RCC 7860 (cell line): ENCODE measurements at regions not wholly inside any gene's neighbourhood (a gene's known extent, or its start where the extent isn't known, plus 50 kb on each side); places are given as distances from the start of the nearest gene placed in this dataset.
A peak's percentile ranks its signal among the peaks of the same experiment; 100 is the strongest.
"Not testable (repeated sequence)": the region's sequence is repeated elsewhere in the genome, so short reads cannot be mapped to it uniquely, and the experiment has no call there.

Source experiments
- DNase-seq: peaks from one replicate; pipeline ENCODE4 v3.0.0-alpha.2; 2015; ENCODE audit warnings: low spot score
- FAIRE-seq: peaks from 2 replicates; lab custom pipeline; 2012; peaks lifted over from hg19 to GRCh38; lab: Jason Lieb, UNC

DNA sequence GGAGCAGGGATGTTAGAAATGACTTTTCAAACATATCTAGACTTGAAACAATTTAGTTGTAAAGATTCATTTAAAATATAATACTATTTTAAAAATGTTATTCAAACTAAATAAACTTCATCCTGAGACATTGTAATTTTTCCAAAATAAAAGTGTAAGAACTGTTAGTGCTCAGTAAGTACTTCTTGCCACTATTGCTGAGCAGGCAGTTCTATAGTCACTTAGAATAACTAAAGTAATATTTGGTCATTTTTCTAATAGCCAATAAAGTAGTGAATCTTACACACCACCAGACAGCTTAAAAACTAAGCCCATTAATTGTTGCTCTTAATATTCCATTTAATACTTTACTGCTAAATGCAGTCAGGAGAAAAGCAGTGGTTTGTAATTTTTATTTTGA lies 1120.0 kb upstream of the CDH10 start:
- DNase-seq (no peak), FAIRE-seq (no peak)

DNA sequence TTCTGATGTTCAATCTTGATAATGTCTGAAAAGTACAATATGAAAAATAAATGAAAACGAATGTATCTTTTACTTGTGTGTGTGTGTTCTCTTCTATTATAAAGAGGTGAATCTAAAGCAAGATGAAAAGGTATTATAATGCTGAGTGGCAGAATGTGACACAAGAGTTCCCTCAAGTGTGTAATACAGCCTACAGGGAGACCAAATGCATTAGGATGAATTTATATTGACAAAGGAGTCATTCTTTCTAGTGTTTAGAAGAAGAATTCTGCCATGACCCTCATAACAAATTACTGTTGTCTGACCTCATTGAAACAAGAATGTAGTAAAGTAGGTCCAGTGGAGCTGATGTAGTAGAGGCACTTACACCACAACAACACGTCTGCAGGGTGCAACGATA lies 1119.0 kb upstream of the CDH10 start:
- FAIRE-seq = no peak
- DNase-seq = no peak

DNA sequence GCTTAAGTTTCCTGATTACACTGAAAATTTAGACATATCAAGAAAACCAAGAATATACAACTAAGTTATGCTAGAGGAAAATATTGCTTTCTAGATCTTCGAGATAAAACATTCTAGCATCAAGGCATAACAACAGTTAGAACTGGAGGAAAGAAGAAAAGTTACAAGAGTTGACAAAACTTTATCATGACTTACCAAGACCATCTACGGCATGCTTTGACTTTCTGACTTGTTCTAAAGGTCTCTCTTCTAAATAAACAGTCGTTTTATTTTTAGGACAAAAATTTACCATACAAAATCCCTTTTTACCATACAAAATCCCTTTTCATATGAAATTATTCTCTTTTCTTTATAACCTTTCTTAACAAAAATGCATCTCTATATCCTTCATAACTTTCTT lies 1110.1 kb upstream of the CDH10 start:
- no peak for FAIRE-seq

DNA sequence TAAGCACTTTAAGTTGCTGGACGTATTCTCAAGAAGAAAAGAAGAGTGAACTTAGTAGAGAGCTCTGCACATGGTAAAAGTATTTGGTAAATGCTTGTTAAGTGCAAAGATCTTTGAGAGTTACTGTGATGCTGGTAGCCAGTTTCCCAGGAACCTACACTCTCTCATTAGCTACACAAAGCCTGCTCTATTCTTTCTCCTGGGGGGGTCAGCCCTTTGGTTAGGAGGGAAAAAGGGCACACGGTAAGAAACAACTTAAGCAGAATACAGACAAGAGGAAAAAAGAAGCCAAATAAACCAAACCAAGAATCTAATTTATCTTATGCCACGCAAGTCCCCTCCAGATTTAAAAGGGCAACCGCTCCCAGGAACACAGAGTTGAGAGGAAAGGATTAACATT lies 1100.1 kb upstream of the CDH10 start:
- DNase-seq (no peak), FAIRE-seq (no peak)

More for the DNA sequence above, 1110.1 kb upstream of the CDH10 start:
- DNase-seq = peak; percentile 20

DNA sequence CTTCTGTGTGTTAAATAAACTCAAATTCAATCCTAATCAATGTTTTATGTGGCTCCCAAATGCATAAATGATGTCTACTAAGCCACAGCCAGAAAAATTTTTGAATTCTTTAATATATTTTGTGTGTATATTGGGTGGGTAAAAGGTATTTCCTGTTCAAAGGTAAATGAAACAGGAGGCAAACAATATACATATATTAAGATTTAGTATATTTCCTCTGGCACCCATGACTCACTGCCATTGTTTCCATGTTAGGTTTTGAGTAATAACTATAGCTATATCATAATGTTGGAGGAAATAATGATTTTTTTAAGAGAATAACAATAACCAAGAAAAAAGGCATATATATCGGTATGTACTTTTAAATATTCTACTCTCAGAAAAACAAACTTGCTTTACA lies 1071.9 kb upstream of the CDH10 start:
- FAIRE-seq (no peak), DNase-seq (no peak)

DNA sequence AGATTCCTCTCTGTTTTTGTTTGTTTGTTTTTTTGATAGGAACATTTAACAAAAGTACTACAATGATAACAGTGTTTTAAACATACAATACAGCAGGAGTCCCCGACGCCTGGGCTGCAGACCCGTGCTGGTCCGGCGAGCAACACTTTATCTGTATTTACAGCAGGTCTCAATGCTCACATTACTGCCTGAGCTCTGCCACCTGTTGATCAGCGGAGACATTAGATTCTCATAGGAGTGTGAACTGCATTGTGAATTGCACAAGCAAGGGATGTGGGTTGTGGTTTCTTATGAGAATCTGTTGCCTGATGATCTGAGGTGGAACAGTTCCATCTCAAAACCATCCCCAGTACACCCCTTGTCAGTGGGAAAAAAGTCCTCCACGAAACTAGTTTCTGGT lies 1068.5 kb upstream of the CDH10 start:
- DNase-seq = no peak
- FAIRE-seq = no peak

DNA sequence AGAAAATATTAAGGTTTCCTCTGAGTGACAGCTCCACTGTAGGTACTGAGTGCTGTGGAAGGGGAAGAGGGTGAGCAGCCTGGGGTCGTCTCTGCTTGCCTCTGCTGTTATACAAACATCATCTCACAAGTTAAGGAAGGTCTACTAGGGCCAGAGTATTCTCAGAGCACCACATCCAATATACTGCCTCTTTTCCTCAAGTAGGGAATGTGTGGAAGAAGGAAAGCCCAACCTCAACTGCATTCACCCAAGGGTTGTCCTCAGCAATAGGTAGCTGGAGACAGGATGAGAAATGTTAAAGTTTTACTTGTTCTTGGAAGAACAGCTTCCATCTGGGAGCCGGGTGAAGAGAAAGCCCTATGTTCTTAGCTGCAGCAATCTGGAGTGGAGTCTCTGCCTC lies 1062.3 kb upstream of the CDH10 start:
- FAIRE-seq (no peak), DNase-seq (no peak)

DNA sequence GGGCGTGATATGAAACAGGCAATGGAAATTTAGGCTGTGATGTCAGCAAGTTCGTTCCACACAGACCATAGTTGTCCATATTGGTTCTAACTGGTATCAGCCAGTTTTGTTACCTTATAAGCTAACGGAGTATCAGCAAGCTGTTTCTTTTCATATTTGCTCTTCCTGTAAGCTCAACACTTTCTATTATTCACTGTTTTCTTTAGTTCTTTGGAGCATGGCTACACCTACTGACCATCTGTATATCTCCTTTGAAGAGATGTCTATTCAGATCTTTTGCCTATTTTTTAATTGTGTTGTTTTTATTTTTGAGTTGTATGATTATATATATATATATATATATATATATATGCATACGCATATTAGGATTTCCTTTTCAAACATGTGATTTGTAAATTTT lies 1057.2 kb upstream of the CDH10 start:
- DNase-seq = no peak
- FAIRE-seq = no peak

DNA sequence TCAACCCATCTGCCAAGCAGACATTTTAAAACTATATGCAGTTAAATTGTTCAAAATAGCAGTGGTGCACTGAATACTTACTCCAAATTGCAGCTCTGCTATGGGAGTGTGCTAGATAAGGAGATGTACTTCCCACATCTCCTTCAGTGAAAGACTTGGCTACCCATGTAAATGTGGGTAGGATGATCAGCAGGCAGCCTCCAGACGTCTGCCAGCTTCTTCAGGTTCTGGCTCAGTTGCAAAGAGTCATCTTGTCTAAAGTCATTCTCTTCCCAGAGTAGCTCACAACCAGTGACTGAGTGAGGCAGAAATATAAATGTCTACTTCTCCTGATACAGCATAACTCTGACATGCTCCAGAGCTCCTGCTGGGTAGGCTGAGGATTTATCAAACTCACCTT lies 1050.0 kb upstream of the CDH10 start:
- DNase-seq (no peak), FAIRE-seq (no peak)

DNA sequence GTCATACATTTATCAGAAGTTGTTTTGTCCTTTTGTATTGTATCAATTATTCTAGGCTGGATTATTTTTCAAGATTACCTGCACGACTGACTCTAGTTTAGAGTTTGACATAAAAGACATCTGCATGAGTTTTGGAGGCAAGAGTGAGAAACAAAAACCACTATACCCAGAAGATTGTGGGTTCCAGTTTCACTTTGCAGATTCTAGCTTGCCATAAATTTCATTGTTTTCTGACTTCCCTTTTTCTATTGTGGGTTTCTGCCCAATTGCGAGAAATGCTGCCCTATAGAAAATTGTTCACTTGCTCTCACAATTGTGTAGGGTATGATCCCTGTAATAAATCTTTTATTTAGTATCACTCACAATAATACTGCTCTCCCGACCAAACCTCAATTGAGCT lies 1043.4 kb upstream of the CDH10 start:
- DNase-seq = no peak
- FAIRE-seq = no peak

DNA sequence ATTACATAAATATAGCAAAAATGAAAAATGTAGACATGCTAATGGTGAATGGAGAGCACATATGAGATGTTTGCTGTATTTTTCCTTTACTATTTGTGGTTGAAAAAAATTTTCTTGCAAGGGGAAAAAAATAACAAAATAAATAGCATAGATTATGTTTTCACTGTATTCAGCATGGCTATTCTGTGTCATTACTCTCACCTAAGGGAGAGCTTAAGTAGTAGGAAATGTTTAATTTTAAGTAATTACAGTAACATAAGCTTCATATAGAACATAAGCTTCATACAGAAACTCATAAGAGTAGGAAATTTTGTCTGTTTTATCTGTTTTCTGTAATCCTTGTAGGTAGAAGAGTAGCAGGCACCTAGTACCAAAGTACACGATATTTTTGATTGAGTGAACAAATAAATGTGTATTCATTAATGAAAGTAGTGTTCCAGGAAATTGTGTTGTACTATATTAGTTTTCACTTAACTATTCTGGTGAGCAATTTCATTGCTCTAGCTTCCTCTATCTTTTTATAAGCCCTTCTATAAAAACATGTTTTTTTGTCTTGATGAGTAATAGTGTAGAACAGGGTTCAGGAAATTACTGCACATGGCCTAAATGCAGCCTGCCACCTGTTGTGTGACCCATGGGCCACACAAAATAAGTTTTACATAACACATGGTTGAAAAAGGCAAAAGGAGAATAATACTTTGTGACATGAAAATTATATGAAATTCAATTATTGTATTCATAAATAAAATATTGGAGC lies 1025.0 kb upstream of the CDH10 start:
- FAIRE-seq = no peak
- DNase-seq = no peak

DNA sequence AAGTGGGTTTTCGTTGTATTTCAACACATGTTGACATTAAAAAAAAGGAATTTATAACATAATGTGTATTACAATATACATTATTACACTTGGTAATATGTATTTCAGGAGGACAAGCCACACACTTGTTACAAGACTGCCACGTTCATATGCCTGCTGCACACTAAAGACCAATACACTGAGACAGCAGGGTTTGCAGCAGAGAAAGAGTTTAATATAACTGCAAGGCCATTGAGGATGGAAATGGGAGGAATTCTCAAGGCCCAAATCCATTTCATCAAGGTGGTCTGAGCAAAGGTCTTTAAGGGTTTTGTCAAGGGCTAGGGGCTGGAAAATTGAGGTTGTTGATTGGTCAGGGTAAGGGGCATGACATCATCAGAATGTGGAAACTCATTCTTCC lies 1017.8 kb upstream of the CDH10 start:
- no peak for FAIRE-seq
- no peak for DNase-seq

DNA sequence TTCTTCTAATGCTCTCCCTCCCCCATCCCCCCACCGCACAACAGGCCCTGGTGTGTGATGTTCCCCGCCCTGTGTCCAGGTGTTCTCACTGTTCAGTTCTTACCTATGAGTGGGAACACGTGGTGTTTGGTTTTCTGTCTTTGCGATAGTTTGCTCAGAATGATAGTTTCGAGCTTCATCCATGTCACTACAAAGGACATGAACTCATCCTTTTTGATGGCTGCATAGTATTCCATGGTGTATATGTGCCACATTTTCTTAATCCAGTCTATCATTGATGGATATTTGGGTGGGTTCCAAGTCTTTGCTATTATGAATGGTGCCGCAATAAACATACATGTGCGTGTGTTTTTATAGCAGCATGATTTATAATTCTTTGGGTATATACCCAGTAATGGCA lies 1005.5 kb upstream of the CDH10 start:
- not testable (repeated sequence) for DNase-seq, FAIRE-seq

DNA sequence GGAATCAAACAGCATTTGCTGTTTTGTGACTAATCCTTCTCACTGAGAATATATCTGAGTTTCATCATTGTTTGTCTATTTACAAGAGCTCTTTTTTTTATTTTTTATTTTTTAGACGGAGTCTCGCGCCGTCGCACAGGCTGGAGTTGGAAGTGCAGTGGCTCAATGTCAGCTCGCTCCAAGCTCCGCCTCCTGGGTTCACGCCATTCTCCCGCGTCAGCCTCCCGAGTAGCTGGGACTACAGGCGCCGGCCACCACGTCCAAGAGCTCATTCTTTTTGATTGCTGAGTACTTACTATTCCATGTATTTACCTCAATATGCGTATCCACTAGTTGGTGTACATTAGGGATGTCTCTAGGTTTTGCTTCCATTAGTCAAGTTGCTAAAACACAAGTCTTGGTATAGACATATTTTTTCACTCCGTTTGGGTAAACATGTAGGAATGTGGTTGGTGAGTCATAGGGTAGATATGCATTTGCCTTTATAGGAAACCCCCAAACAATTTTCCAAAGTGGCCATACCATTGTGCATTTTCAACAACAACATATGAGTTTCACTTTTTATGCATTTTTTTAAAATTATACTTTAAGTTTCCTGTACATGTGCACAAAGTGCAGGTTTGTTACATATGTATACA lies 1005.0 kb upstream of the CDH10 start:
- DNase-seq = no peak
- FAIRE-seq = no peak

DNA sequence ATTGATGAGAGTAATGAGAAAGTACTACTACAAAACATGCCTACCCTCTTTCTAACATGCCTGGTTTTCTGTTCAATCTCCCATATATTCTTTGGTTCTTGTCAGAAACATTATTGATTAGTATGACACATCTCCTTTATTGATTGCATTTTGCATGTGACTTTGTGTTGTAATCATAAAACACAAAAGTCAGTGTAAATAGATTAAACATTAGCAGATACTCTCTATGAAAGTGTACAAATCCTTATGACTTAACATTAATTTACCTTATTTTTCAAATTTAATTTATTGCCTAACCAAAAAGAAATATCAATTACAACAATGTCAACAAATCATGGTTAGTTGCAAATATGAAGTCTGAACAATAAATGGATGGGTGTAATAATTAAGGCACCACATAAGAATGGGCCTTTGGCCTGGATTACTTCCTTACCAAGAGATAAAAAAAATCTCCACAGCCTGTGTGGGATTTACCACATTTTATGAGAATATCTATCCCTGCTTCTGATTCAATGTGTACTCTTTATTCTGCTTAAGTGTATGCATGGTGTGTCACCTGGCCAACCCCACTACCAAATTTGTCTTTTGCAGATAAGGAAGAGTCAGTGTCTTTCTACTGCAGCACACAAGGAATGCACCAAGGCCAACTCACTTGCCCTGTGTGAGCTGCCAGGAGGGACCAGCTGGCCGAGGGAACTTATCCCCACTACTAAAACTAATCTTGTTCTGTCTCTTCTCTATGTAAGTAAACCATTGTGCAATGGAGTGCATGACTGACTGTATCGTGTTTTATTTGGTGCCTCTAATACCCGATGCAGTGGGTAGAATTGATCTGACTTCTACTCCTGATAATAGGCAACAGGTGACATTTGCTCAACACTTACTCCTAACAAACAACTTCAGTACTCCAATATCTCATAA lies 1001.9 kb upstream of the CDH10 start:
- no peak for FAIRE-seq

DNA sequence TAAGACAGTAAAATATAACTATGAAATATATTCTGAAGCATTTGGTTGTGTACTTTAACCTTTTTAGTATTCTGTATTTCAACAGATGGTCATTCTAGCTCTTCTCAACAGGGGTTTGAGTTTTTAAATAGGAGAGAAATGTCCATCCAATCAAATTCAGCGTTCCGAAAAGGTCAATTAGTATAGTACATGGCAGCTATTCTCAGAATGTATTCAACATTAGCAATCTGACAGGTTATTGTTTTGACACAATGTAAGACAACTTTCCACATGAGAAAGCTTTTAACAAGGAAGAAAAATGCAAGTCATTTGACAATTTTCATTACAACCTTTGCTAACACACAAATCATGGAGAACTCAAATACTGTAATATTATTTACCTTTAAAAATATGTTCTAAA lies 996.3 kb upstream of the CDH10 start:
- FAIRE-seq (no peak), DNase-seq (no peak)

More for the DNA sequence above, 1001.9 kb upstream of the CDH10 start:
- no peak for DNase-seq

DNA sequence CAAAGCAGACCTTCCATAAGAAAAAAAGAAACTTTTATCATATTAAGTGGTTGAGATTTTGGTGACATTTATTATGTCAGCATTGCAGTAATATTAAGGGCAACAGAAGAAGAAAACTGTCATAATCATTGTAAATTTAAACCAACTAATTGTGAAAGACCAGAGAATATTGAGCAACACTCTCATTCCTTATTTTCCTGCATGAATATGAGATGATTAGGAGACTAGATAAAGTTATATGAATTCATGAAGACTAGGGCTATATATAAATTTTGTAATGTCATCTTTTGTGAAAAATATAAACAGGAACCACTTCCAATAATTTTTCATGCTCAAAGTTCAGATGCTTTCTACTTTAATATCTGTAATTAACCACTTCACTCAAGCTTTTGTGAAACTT lies 974.5 kb upstream of the CDH10 start:
- FAIRE-seq = no peak
- DNase-seq = no peak

DNA sequence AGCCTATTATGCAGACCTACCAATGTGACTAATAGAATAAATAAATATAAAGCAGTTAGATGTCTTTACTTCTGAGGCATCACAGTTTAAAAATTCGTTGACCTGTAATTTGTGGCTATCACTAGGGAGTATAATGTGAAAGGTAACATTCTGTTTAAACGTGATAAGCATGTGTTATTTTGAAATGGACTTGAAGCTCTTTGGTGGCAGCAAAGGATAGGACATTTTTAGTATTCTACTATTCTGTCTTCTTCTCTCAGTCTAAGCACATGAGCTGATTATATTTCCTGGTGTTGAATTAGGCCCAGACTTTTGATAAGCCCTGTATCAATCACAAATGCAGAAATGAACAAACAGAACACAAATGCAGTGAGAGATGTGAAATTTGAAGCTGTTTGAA lies 974.0 kb upstream of the CDH10 start:
- FAIRE-seq (no peak), DNase-seq (no peak)

DNA sequence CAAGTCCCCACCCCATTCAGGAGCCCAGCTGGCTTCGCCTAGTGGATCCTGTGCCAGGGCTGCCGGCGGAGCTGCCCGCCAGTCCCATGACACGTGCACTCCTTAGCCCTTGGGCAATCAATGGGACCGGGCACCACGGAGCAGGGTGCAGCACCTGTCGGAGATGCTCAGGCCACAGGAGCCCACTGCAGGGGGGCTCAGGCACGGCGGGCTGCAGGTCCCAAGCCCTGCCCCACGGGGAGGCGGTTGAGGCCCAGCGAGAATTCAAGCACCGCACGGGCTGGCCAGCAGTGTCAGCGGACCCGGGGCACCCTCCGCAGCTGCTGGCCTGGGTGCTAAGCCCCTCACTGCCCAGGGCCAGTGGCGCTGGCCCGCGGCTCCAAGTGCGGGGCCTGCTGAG lies 969.7 kb upstream of the CDH10 start:
- FAIRE-seq = no peak
- DNase-seq = no peak

DNA sequence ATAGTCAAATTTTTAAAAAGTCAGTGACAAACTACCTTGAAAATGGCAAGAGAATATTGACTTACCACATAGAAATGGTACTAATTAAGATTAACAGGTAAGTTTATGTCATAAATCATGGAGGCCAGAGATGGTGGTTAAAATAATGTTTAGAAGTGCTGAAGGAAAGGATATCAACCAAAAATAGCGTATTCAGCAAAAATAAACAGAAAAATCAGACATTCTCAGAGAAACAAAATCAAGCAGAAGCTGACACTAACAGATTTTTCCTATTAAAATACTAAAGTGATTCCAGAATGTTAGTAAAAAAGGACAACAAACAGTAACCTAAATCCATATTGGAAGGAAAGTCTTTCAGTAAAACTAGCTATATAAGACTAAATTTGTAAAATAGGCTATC lies 959.9 kb upstream of the CDH10 start:
- DNase-seq (no peak), FAIRE-seq (no peak)

DNA sequence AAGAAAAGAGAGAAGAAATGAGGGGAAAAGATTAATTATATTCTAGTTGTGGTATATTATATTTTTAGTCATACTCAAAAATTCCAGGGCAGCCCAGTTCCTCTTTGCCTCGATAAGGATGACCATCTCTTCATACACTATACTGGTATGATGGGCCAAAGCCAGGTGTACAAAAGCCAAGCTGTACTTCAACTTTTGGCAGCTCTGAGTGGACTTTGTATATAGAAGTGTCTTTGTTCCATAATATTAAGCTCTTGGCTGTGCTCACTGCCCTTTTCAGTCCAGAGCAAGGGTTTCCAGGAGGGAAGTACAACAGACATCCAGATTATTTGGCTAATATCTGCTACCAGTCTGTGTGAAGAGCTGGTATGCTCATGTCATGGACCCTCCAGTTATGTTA lies 934.3 kb upstream of the CDH10 start:
- no peak for FAIRE-seq

DNA sequence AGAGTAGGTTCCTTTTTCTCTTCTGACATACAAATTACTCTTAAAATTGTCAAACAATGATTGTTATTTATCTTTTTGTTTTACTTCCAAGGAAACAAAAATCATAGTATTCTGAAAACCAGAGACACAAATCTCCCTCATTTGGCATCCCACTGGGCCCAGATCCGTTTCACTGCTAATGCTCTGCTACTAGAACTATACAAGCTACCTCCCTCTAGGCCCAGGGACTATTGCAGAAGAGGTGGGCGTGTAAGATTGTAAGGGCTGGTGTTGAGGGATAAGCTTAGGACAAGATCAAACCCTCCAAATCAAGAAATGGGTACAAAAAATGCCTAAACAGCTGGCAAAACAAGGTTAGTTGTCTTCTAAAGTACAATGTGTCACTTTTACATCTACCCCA lies 928.9 kb upstream of the CDH10 start:
- FAIRE-seq (no peak), DNase-seq (no peak)

More for the DNA sequence above, 934.3 kb upstream of the CDH10 start:
- no peak for DNase-seq
